ENCODE measurements at regions not wholly inside any gene's neighbourhood (a gene's known extent, or its start where the extent isn't known, plus 50 kb on each side); places are given as distances from the start of the nearest gene placed in this dataset.

GRCh38 chr7:79673421-79673820 is 220.0 kb upstream of the MAGI2 start:
- no peak for TF ChIP-seq CTCF (IDR thresholded peaks at IDR 0.05)
- H3K27me3 ChIP-seq (ENCODE audit: control insufficient read depth in 1 of 2, insufficient read depth in 2 of 2, low read length in 2 of 2) = no peaks in the 10 kb centered on the region
- ATAC-seq (ENCODE audit: poor library complexity) (no peak), DNase-seq (no peak)
- intact Hi-C loops (cut with DNase I, micrococcal nuclease) = no loop called here
- ChIA-PET POLR2A (no interaction called here), CTCF (no interaction called here)
- no peaks in the 10 kb centered on the region for H3K36me3 ChIP-seq (ENCODE audit: insufficient read depth, low read length)
- H3K9me3 Mint-ChIP-seq = peaks cover 9% of the 10 kb centered on the region
- no peaks in the 10 kb centered on the region for H3K4me1 Mint-ChIP-seq (ENCODE audit: low read depth)
- no peaks in the 10 kb centered on the region for H3K36me3 Mint-ChIP-seq (ENCODE audit: low read depth)
- no peak overlapping the region for H3K27ac ChIP-seq (ENCODE audit: low read depth in 1 of 2, low read length in 2 of 2)
- H3K9me3 ChIP-seq (ENCODE audit: control insufficient read depth in 1 of 2, insufficient read depth in 1 of 2, low read length in 2 of 2) = peaks cover 0 to 5% of the 10 kb centered on the region in 2 experiments
- H3K4me3 Mint-ChIP-seq = no peak overlapping the region
- no peaks in the 10 kb centered on the region for H3K27me3 Mint-ChIP-seq
- no peak overlapping the region for H3K4me3 ChIP-seq (ENCODE audit: low read length)
- no peaks in the 10 kb centered on the region for H3K4me1 ChIP-seq (ENCODE audit: insufficient read depth, low read length)
- H3K27ac Mint-ChIP-seq = no peak overlapping the region

GRCh38 chr7:79668292-79668691 is 214.8 kb upstream of the MAGI2 start:
- Histone ChIP-seq H3K4me3 (ENCODE audit: low read length) (no peak overlapping the region), H3K27ac (ENCODE audit: low read depth in 1 of 2, low read length in 2 of 2) (no peak overlapping the region), H3K27me3 (ENCODE audit: control insufficient read depth in 1 of 2, insufficient read depth in 2 of 2, low read length in 2 of 2) (no peaks in the 10 kb centered on the region), H3K4me1 (ENCODE audit: insufficient read depth, low read length) (no peaks in the 10 kb centered on the region), H3K9me3 (ENCODE audit: control insufficient read depth in 1 of 2, insufficient read depth in 1 of 2, low read length in 2 of 2) (peaks cover 0 to 10% of the 10 kb centered on the region in 2 experiments), H3K36me3 (ENCODE audit: insufficient read depth, low read length) (no peaks in the 10 kb centered on the region)
- Mint-ChIP-seq H3K27ac (no peak overlapping the region), H3K4me3 (no peak overlapping the region), H3K4me1 (ENCODE audit: low read depth) (no peaks in the 10 kb centered on the region), H3K9me3 (peaks cover 9% of the 10 kb centered on the region), H3K36me3 (ENCODE audit: low read depth) (no peaks in the 10 kb centered on the region), H3K27me3 (no peaks in the 10 kb centered on the region)
- ATAC-seq (ENCODE audit: poor library complexity) = no peak
- ChIA-PET CTCF (no interaction called here), POLR2A (no interaction called here)
- DNase-seq = no peak
- no peak for TF ChIP-seq CTCF (IDR thresholded peaks at IDR 0.05)
- intact Hi-C loops (cut with DNase I, micrococcal nuclease) = no loop called here

- H3K9me3 Mint-ChIP-seq = peaks cover 5% of the 10 kb centered on the region
- Histone ChIP-seq H3K27ac (ENCODE audit: low read depth in 1 of 2, low read length in 2 of 2) (no peak overlapping the region), H3K27me3 (ENCODE audit: control insufficient read depth in 1 of 2, insufficient read depth in 2 of 2, low read length in 2 of 2) (no peaks in the 10 kb centered on the region), H3K4me1 (ENCODE audit: insufficient read depth, low read length) (no peaks in the 10 kb centered on the region), H3K4me3 (ENCODE audit: low read length) (no peak overlapping the region), H3K36me3 (ENCODE audit: insufficient read depth, low read length) (no peaks in the 10 kb centered on the region), H3K9me3 (ENCODE audit: control insufficient read depth in 1 of 2, insufficient read depth in 1 of 2, low read length in 2 of 2) (peaks cover 0 to 10% of the 10 kb centered on the region in 2 experiments)
- intact Hi-C loops (cut with DNase I, micrococcal nuclease) = no loop called here
- no peak overlapping the region for H3K27ac Mint-ChIP-seq
- DNase-seq = no peak
- no peaks in the 10 kb centered on the region for H3K4me1 Mint-ChIP-seq (ENCODE audit: low read depth)
- ChIA-PET CTCF (no interaction called here), POLR2A (no interaction called here)
- no peak overlapping the region for H3K4me3 Mint-ChIP-seq
- no peaks in the 10 kb centered on the region for H3K36me3 Mint-ChIP-seq (ENCODE audit: low read depth)
- no peaks in the 10 kb centered on the region for H3K27me3 Mint-ChIP-seq
- no peak for ATAC-seq (ENCODE audit: poor library complexity)
- TF ChIP-seq CTCF (IDR thresholded peaks at IDR 0.05) = no peak
Measured at GRCh38 chr7:79666472-79666871, 213.0 kb upstream of the MAGI2 start.

All from CD4-positive, alpha-beta T cell (primary cell).